ENCODE measurements at regions not wholly inside any gene's neighbourhood (a gene's known extent, or its start where the extent isn't known, plus 50 kb on each side); places are given as distances from the start of the nearest gene placed in this dataset.

DNA sequence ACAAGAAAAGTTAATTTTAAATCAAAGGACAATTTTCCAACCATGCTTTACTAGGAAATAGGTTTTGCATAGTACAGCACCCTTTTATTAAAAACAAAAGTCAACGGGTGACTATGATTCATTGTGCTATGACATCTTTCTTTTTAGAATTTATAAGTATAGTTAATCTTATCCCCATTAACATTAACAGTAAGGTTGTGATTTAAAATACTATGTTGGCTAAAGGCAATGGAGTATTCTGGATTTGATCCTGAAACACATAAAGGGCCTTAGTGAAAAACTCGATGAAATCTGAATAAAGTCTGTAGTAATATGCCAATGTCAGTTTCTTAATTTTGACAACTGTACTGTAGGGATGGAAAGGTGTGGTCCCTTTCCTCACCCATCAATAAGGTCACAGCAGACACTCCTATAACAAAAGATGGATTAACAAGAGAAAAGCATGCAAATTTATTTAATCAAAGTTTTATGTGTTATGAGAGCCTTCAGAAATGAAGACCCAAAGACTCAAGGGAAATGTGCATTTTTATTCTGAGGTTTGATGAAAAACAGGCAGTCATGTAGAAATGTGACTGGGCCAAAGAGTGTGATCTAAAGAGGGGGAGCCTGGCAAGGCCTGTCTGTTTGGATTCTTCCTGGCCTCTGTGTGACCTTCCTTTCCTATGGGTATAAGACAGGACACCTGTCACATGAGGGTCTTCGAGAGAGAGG, 731.4 kb downstream of the TSN start:
- Histone ChIP-seq H3K27me3 (ENCODE audit: control insufficient read depth, insufficient read depth, low read length) (no peaks in the 10 kb centered on the region), H3K36me3 (ENCODE audit: control insufficient read depth, insufficient read depth, low read length) (no peaks in the 10 kb centered on the region), H3K27ac (ENCODE audit: low read depth, low read length) (no peak overlapping the region), H3K4me3 (ENCODE audit: low read depth, low read length) (no peak overlapping the region), H3K9me3 (ENCODE audit: control insufficient read depth, insufficient read depth, low read length) (no peaks in the 10 kb centered on the region), H3K4me1 (ENCODE audit: control insufficient read depth, insufficient read depth, low read length) (no peaks in the 10 kb centered on the region)
- no peak for DNase-seq (ENCODE audit: low read depth in 4 of 6, low spot score in 6 of 6)
- WGBS (ENCODE audit: insufficient coverage) = 91% methylated on average over 1 of the region's 3 CpGs

DNA sequence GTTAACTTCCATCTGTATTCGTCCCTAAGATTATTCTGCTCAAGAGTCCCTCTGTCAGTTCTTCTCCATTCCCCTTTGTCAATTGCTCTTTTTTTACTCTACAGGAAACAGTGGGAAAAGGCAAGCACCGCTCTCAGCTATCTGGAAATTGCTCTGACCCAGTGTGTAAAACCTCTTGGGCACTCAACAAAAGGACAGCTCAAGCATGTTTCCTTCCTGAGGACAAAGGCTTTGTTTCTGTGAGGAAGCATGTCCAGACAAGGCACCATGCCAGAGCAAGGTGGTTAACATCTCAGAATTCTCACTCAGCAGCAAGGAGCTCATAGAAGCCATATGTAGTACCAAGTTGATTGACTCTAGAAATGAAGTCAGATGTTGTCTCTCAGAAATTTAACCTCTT, 735.6 kb downstream of the TSN start:
- Histone ChIP-seq H3K27me3 (ENCODE audit: control insufficient read depth, insufficient read depth, low read length) (no peaks in the 10 kb centered on the region), H3K27ac (ENCODE audit: low read depth, low read length) (no peak overlapping the region), H3K9me3 (ENCODE audit: control insufficient read depth, insufficient read depth, low read length) (no peaks in the 10 kb centered on the region), H3K4me1 (ENCODE audit: control insufficient read depth, insufficient read depth, low read length) (no peaks in the 10 kb centered on the region), H3K4me3 (ENCODE audit: low read depth, low read length) (no peak overlapping the region), H3K36me3 (ENCODE audit: control insufficient read depth, insufficient read depth, low read length) (no peaks in the 10 kb centered on the region)
- WGBS (ENCODE audit: insufficient coverage) = 69% methylated on average over 2 of the region's 2 CpGs
- DNase-seq (ENCODE audit: low read depth in 4 of 6, low spot score in 6 of 6) = no peak

DNA sequence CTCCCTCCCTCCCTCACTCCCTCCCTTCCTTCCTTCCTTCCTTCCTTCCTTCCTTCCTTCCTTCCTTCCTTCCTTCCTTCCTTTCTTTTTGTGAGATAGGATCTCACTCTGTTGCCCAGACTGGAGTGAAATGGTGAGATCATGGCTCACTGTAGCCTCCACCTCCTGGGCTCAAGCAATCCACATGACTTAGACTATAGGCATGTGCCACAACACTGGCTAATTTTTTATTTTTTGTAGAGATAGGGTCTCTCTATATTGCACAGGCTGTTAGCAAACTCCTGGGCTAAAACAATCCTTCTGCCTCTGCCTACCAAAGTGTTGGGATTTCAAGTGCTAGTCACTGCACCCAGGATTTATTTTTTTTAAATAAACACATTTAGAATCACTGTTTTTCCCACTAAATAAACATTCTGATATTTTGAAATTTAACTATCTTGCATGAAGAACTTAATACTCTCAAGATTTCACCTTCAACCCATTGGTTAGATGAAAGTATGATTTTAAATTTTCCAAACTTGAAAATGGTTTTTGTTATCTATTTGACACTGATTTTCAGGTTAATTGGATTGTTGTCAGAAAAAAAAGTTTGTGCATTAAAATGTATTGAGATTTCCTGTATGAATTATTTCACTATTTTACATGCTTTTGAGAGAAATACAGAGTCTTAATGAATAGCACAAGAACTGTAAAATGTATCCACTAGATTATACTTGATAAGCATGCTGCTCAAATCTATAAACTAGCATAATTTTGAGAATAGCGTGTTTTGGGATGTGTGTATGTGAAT, 745.1 kb downstream of the TSN start:
- no CpG with 5 or more reads among the region's 1 CpG for WGBS (ENCODE audit: insufficient coverage)
- DNase-seq (ENCODE audit: low read depth in 4 of 6, low spot score in 6 of 6) = no peak
- no peaks in the 10 kb centered on the region for H3K36me3 ChIP-seq (ENCODE audit: control insufficient read depth, insufficient read depth, low read length)
- no peaks in the 10 kb centered on the region for H3K27me3 ChIP-seq (ENCODE audit: control insufficient read depth, insufficient read depth, low read length)
- no peaks in the 10 kb centered on the region for H3K4me1 ChIP-seq (ENCODE audit: control insufficient read depth, insufficient read depth, low read length)
- H3K27ac ChIP-seq (ENCODE audit: low read depth, low read length) = no peak overlapping the region
- no peak overlapping the region for H3K4me3 ChIP-seq (ENCODE audit: low read depth, low read length)
- H3K9me3 ChIP-seq (ENCODE audit: control insufficient read depth, insufficient read depth, low read length) = no peaks in the 10 kb centered on the region

DNA sequence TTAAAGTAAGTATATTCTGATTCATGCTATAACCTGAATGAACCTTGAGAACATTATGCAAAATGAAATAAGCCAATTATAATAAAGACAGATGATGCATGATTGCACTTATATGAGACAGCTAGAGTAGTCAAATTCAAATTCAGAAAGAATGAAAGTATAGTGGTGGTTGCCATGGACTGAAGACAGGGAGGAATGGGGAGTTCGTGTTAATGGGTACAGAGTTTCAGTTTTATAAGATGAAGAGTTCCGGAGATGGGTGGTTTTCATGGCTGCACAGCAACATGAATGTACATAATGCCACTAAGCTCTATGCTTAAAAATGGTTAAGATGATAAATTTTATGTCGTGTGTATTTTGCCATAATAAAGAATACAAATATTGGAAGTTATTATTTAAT, 751.2 kb downstream of the TSN start:
- WGBS (ENCODE audit: insufficient coverage) = 80% methylated on average over 1 of the region's 3 CpGs

DNA sequence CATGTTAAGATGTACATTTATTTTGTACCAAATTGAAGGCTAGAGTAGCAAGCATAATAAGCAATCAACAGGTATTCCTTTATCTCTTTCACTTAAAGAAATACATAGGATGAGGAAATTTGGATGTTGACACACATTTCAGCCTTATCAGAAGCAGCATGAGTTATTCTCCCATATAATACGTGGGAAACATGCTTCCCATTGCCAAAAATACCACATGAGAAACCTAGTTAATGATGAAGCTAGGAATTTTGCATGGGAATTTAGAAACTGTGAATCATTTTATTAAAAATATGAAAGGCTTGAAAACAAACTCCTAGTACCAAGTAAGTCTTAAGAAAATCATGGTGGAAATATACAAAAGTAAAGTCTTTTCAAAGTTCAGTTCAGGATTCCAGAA, 751.8 kb downstream of the TSN start:
- Histone ChIP-seq H3K27me3 (ENCODE audit: control insufficient read depth, insufficient read depth, low read length) (no peaks in the 10 kb centered on the region), H3K36me3 (ENCODE audit: control insufficient read depth, insufficient read depth, low read length) (no peaks in the 10 kb centered on the region), H3K4me1 (ENCODE audit: control insufficient read depth, insufficient read depth, low read length) (no peaks in the 10 kb centered on the region), H3K4me3 (ENCODE audit: low read depth, low read length) (no peak overlapping the region), H3K27ac (ENCODE audit: low read depth, low read length) (no peak overlapping the region), H3K9me3 (ENCODE audit: control insufficient read depth, insufficient read depth, low read length) (no peaks in the 10 kb centered on the region)
- DNase-seq (ENCODE audit: low read depth in 4 of 6, low spot score in 6 of 6) = no peak
- no CpG with 5 or more reads among the region's 1 CpG for WGBS (ENCODE audit: insufficient coverage)

More for the DNA sequence above, 751.2 kb downstream of the TSN start:
- no peaks in the 10 kb centered on the region for H3K9me3 ChIP-seq (ENCODE audit: control insufficient read depth, insufficient read depth, low read length)
- no peak overlapping the region for H3K27ac ChIP-seq (ENCODE audit: low read depth, low read length)
- no peaks in the 10 kb centered on the region for H3K36me3 ChIP-seq (ENCODE audit: control insufficient read depth, insufficient read depth, low read length)
- H3K27me3 ChIP-seq (ENCODE audit: control insufficient read depth, insufficient read depth, low read length) = no peaks in the 10 kb centered on the region
- no peaks in the 10 kb centered on the region for H3K4me1 ChIP-seq (ENCODE audit: control insufficient read depth, insufficient read depth, low read length)
- DNase-seq (ENCODE audit: low read depth in 4 of 6, low spot score in 6 of 6) = no peak
- no peak overlapping the region for H3K4me3 ChIP-seq (ENCODE audit: low read depth, low read length)

DNA sequence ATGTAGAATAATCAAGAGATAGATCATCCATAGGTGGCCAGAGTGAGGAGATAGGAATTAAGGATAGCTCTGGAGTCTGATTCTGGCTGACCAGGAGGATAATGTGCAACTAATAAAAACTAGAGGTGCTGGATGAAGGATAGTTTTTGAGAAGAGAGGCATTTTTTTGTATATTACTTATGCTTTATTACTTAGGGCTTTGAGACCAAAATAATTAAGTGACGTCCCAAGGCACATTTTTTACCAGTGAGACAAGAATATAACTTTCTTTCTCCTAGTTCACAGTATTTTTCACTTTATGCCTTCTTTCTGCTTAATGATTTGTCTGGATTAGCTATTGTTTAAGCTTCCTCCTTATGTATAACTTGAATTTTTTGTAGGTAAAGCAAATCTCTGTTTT, 756.6 kb downstream of the TSN start:
- Histone ChIP-seq H3K4me3 (ENCODE audit: low read depth, low read length) (no peak overlapping the region), H3K4me1 (ENCODE audit: control insufficient read depth, insufficient read depth, low read length) (no peaks in the 10 kb centered on the region), H3K9me3 (ENCODE audit: control insufficient read depth, insufficient read depth, low read length) (no peaks in the 10 kb centered on the region), H3K36me3 (ENCODE audit: control insufficient read depth, insufficient read depth, low read length) (no peaks in the 10 kb centered on the region), H3K27me3 (ENCODE audit: control insufficient read depth, insufficient read depth, low read length) (no peaks in the 10 kb centered on the region), H3K27ac (ENCODE audit: low read depth, low read length) (no peak overlapping the region)
- no CpG with 5 or more reads among the region's 1 CpG for WGBS (ENCODE audit: insufficient coverage)
- no peak for DNase-seq (ENCODE audit: low read depth in 4 of 6, low spot score in 6 of 6)

DNA sequence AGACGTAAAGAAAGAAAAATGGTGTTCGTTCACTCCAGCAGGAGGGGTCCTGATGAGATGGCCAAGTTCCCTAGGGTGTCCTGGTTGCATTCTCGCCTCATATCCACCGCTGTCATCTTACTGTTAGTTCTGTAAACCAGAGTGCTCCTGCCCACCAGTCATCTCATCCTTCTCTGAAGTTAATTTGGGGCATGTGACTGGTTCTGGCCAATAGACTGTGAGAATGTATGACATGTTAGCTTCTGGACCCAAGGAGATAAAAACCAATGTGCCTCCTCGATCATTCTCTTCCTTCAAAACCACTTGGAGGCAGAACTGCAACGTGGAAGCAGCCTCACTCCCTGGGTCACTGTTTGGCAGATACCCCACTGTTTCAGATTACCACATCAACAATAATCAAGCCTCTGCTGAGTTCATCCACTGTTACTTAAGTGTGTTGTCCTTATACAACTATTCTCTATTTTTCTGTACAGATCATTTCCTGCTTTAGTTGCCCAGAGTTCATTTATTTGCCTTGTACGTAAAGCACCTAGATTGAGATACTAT, 759.1 kb downstream of the TSN start:
- no peaks in the 10 kb centered on the region for H3K9me3 ChIP-seq (ENCODE audit: control insufficient read depth, insufficient read depth, low read length)
- H3K36me3 ChIP-seq (ENCODE audit: control insufficient read depth, insufficient read depth, low read length) = no peaks in the 10 kb centered on the region
- H3K27ac ChIP-seq (ENCODE audit: low read depth, low read length) = no peak overlapping the region
- H3K4me1 ChIP-seq (ENCODE audit: control insufficient read depth, insufficient read depth, low read length) = no peaks in the 10 kb centered on the region
- H3K27me3 ChIP-seq (ENCODE audit: control insufficient read depth, insufficient read depth, low read length) = no peaks in the 10 kb centered on the region
- DNase-seq (ENCODE audit: low read depth in 4 of 6, low spot score in 6 of 6) = peak in 1 of 6 donors; percentile 20
- no peak overlapping the region for H3K4me3 ChIP-seq (ENCODE audit: low read depth, low read length)
- 82% methylated on average over 3 of the region's 7 CpGs for WGBS (ENCODE audit: insufficient coverage)

DNA sequence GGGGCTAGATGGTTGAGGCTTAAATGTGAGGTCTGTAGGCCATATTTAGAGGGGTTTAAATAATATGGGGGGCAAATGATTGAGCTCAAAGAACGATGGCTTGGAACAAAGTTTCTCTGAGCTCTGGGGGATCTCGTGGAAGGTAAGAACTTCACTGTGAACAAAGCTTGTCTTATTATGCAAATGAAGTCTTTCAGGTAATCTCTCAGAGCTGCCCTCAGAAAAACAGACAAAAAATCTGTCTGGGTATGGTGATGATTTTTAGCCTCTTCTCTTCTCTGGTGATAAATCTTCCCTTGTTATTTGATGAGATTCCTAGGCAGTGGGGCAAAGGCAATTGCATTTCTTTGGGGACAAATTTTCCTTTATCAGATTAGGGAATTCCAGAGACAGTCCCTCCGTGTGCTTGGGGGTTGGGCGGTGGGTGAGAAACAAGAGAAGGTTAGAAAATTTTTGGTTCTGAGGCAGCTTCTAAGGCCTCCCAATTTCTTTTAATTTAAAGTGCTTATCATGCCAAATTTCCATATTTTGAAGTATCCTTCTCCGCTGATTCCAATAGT, 760.4 kb downstream of the TSN start:
- no peak overlapping the region for H3K27ac ChIP-seq (ENCODE audit: low read depth, low read length)
- no peaks in the 10 kb centered on the region for H3K4me1 ChIP-seq (ENCODE audit: control insufficient read depth, insufficient read depth, low read length)
- WGBS (ENCODE audit: insufficient coverage) = 42% methylated on average over 2 of the region's 5 CpGs
- no peak for DNase-seq (ENCODE audit: low read depth in 4 of 6, low spot score in 6 of 6)
- no peak overlapping the region for H3K4me3 ChIP-seq (ENCODE audit: low read depth, low read length)
- no peaks in the 10 kb centered on the region for H3K27me3 ChIP-seq (ENCODE audit: control insufficient read depth, insufficient read depth, low read length)
- H3K9me3 ChIP-seq (ENCODE audit: control insufficient read depth, insufficient read depth, low read length) = no peaks in the 10 kb centered on the region
- H3K36me3 ChIP-seq (ENCODE audit: control insufficient read depth, insufficient read depth, low read length) = no peaks in the 10 kb centered on the region

DNA sequence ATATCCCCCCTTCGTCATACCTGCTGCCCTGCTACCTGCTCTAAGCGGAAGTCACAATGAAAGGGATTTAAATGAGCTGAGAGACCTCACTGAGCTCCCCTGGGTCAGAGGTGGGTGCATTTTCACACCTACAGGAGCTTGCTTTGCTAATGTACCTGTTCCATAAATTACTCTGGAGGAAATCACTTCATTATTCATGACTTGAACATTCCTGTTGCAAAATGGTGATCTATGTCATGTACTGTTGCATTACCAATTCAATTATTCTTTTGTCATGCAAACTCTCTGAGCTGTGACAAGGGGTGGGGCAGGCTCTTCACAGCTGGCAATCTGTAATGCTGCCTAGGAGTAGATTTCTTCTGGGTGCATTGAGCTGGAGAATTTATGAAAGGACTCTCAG, 761.3 kb downstream of the TSN start:
- H3K27ac ChIP-seq (ENCODE audit: low read depth, low read length) = no peak overlapping the region
- no peaks in the 10 kb centered on the region for H3K9me3 ChIP-seq (ENCODE audit: control insufficient read depth, insufficient read depth, low read length)
- no peaks in the 10 kb centered on the region for H3K4me1 ChIP-seq (ENCODE audit: control insufficient read depth, insufficient read depth, low read length)
- no peaks in the 10 kb centered on the region for H3K27me3 ChIP-seq (ENCODE audit: control insufficient read depth, insufficient read depth, low read length)
- peak in 2 of 6 donors; percentile 24 to 34 for DNase-seq (ENCODE audit: low read depth in 4 of 6, low spot score in 6 of 6)
- H3K36me3 ChIP-seq (ENCODE audit: control insufficient read depth, insufficient read depth, low read length) = no peaks in the 10 kb centered on the region
- H3K4me3 ChIP-seq (ENCODE audit: low read depth, low read length) = no peak overlapping the region
- WGBS (ENCODE audit: insufficient coverage) = no CpG with 5 or more reads among the region's 2 CpGs

All from spinal cord (tissue), 9 donors.